ENCODE measurements at regions not wholly inside any gene's neighbourhood (a gene's known extent, or its start where the extent isn't known, plus 50 kb on each side); places are given as distances from the start of the nearest gene placed in this dataset.

GRCh38 chr14:51394384-51394783 is 154.3 kb downstream of the TMX1 start:
- TF ChIP-seq CTCF (IDR thresholded peaks at IDR 0.05; ENCODE audit: borderline replicate concordance, control extremely low read depth, extremely low read depth, insufficient read depth, missing control alignments), result no peak
- DNase-seq (ENCODE audit: low spot score), result no peak
- in situ Hi-C loops (cut with MboI; ENCODE audit: low sequenced_read_pairs, unreplicated experiment), result no loop called here

- no peak for DNase-seq (ENCODE audit: low spot score)
- in situ Hi-C loops (cut with MboI; ENCODE audit: low sequenced_read_pairs, unreplicated experiment), result no loop called here
- TF ChIP-seq CTCF (IDR thresholded peaks at IDR 0.05; ENCODE audit: borderline replicate concordance, control extremely low read depth, extremely low read depth, insufficient read depth, missing control alignments), result no peak
Observed at GRCh38 chr14:51394804-51395203, 154.8 kb downstream of the TMX1 start.

- TF ChIP-seq CTCF (IDR thresholded peaks at IDR 0.05; ENCODE audit: borderline replicate concordance, control extremely low read depth, extremely low read depth, insufficient read depth, missing control alignments), result no peak
- in situ Hi-C loops (cut with MboI; ENCODE audit: low sequenced_read_pairs, unreplicated experiment), result no loop called here
- no peak for DNase-seq (ENCODE audit: low spot score)
Observed at GRCh38 chr14:51395361-51395849, 155.4 kb downstream of the TMX1 start.

GRCh38 chr14:51396222-51396815 is 156.3 kb downstream of the TMX1 start:
- DNase-seq (ENCODE audit: low spot score), result no peak
- in situ Hi-C loops (cut with MboI; ENCODE audit: low sequenced_read_pairs, unreplicated experiment), result no loop called here
- no peak for TF ChIP-seq CTCF (IDR thresholded peaks at IDR 0.05; ENCODE audit: borderline replicate concordance, control extremely low read depth, extremely low read depth, insufficient read depth, missing control alignments)

- DNase-seq (ENCODE audit: low spot score), result no peak
- TF ChIP-seq CTCF (IDR thresholded peaks at IDR 0.05; ENCODE audit: borderline replicate concordance, control extremely low read depth, extremely low read depth, insufficient read depth, missing control alignments), result no peak
- in situ Hi-C loops (cut with MboI; ENCODE audit: low sequenced_read_pairs, unreplicated experiment), result no loop called here
Observed at GRCh38 chr14:51398898-51399297, 158.9 kb downstream of the TMX1 start.

GRCh38 chr14:51400139-51400538 is 160.1 kb downstream of the TMX1 start:
- in situ Hi-C loops (cut with MboI; ENCODE audit: low sequenced_read_pairs, unreplicated experiment), result no loop called here
- no peak for DNase-seq (ENCODE audit: low spot score)
- TF ChIP-seq CTCF (IDR thresholded peaks at IDR 0.05; ENCODE audit: borderline replicate concordance, control extremely low read depth, extremely low read depth, insufficient read depth, missing control alignments), result no peak

All from GM13976 (cell line).